OCI-LY1 (cell line): ENCODE measurements at regions not wholly inside any gene's neighbourhood (a gene's known extent, or its start where the extent isn't known, plus 50 kb on each side); places are given as distances from the start of the nearest gene placed in this dataset.

Source experiments
- H2AFZ ChIP-seq: fragments of 200-600 bp; sonication (generic), shearing (Covaris generic); 2 replicates; pipeline ENCODE4 v1.6.0; 2014; ENCODE audit warnings: antibody characterized with exemption, mild to moderate bottlenecking, low read length
- H3F3A ChIP-seq: fragments of 200-600 bp; sonication (generic), shearing (Covaris generic); 2 replicates; pipeline ENCODE4 v1.6.0; 2014; ENCODE audit warnings: mild to moderate bottlenecking, antibody characterized with exemption, low read length, moderate library complexity; ENCODE audit not compliant: insufficient read depth
- H3K27ac ChIP-seq: fragments of 200-600 bp; sonication (generic); 2 replicates; pipeline ENCODE4 v1.5.1; 2014; ENCODE audit warnings: low read length, mixed run types, mild to moderate bottlenecking, low read depth; ENCODE audit not compliant: poor library complexity, severe bottlenecking
- H3K27me3 ChIP-seq: fragments of 200-600 bp; sonication (generic); 2 replicates; pipeline ENCODE4 v1.6.0; 2014; ENCODE audit warnings: antibody characterized with exemption, mild to moderate bottlenecking, low read length, moderate library complexity; ENCODE audit not compliant: insufficient read depth
- H3K36me3 ChIP-seq: fragments of 200-600 bp; sonication (generic); 2 replicates; pipeline ENCODE4 v1.6.1; 2014; ENCODE audit warnings: mild to moderate bottlenecking, antibody characterized with exemption, low read length, moderate library complexity, mixed read lengths; ENCODE audit not compliant: insufficient read depth
- H3K4me1 ChIP-seq: fragments of 200-600 bp; sonication (generic); 2 replicates; pipeline ENCODE4 v1.5.1; 2014; ENCODE audit warnings: mild to moderate bottlenecking, low read length, moderate library complexity; ENCODE audit not compliant: insufficient read depth, severe bottlenecking
- H3K4me2 ChIP-seq: fragments of 200-600 bp; sonication (generic), shearing (Covaris generic); 2 replicates; pipeline ENCODE4 v1.6.1; 2014; ENCODE audit warnings: low read length
- H3K4me3 ChIP-seq: fragments of 200-600 bp; sonication (generic); 2 replicates; pipeline ENCODE4 v1.5.1; 2014; ENCODE audit warnings: low read length, low read depth, mild to moderate bottlenecking, mixed read lengths; ENCODE audit not compliant: poor library complexity, severe bottlenecking
- H3K79me2 ChIP-seq: fragments of 200-600 bp; shearing (Covaris generic); 2 replicates; pipeline ENCODE4 v1.6.1; 2016; ENCODE audit warnings: mixed run types, low read length, mixed read lengths; ENCODE audit not compliant: insufficient read depth
- H3K9ac ChIP-seq: fragments of 200-600 bp; sonication (generic), shearing (Covaris generic); 2 replicates; pipeline ENCODE4 v1.6.1; 2014; ENCODE audit warnings: mild to moderate bottlenecking, low read length, mixed read lengths
- H3K9me2 ChIP-seq: fragments of 200-600 bp; sonication (generic), shearing (Covaris generic); 2 replicates; pipeline ENCODE4 v1.6.1; 2014; ENCODE audit warnings: low read depth, mild to moderate bottlenecking, low read length, mixed read lengths
- H3K9me3 ChIP-seq: fragments of 200-600 bp; shearing (Covaris generic); 2 replicates; pipeline ENCODE4 v1.6.1; 2014; ENCODE audit warnings: low read length, mixed read lengths
- H4K20me1 ChIP-seq: fragments of 200-600 bp; sonication (generic), shearing (Covaris generic); 2 replicates; pipeline ENCODE4 v1.6.0; 2016; ENCODE audit warnings: mild to moderate bottlenecking, low read length; ENCODE audit not compliant: insufficient read depth
- CTCF ChIP-seq: fragments of 200-600 bp; sonication (generic), shearing (Covaris generic); IDR thresholded peaks from 2 replicates; pipeline ENCODE4 v1.5.1; 2017; ENCODE audit warnings: mild to moderate bottlenecking, antibody characterized with exemption, low read length, moderate library complexity, mixed read lengths
- EZH2 ChIP-seq: fragments of 200-600 bp; sonication (generic), shearing (Covaris generic); IDR thresholded peaks from 2 replicates; pipeline ENCODE4 v1.8.0; 2017; ENCODE audit warnings: borderline replicate concordance, mixed run types, mild to moderate bottlenecking, antibody characterized with exemption, low read length, moderate library complexity, mixed read lengths

- no peaks in the 10 kb centered on the region for H3K9me3 ChIP-seq
- TF ChIP-seq EZH2 (no peak), CTCF (no peak)
Observed at GRCh38 chr16:59973966-59974365, 1239.8 kb upstream of the GOT2 start.

GRCh38 chr16:59971264-59971663 lies 1237.1 kb upstream of the GOT2 start:
- Histone ChIP-seq H3K27me3 (no peaks in the 10 kb centered on the region), H2AFZ (no peak overlapping the region), H4K20me1 (no peaks in the 10 kb centered on the region), H3K4me3 (no peak overlapping the region), H3K9me2 (no peaks in the 10 kb centered on the region), H3K4me2 (no peak overlapping the region), H3K79me2 (no peaks in the 10 kb centered on the region), H3K36me3 (no peaks in the 10 kb centered on the region), H3F3A (no peaks in the 10 kb centered on the region), H3K9me3 (no peaks in the 10 kb centered on the region), H3K27ac (no peak overlapping the region), H3K4me1 (no peaks in the 10 kb centered on the region), H3K9ac (no peak overlapping the region)
- TF ChIP-seq EZH2 = no peak
- TF ChIP-seq CTCF = no peak

More at GRCh38 chr16:59973966-59974365, 1239.8 kb upstream of the GOT2 start:
- H3K9ac ChIP-seq = no peak overlapping the region
- H3K27me3 ChIP-seq = no peaks in the 10 kb centered on the region
- H3K4me3 ChIP-seq = no peak overlapping the region
- no peaks in the 10 kb centered on the region for H4K20me1 ChIP-seq
- H2AFZ ChIP-seq = no peak overlapping the region
- no peak overlapping the region for H3K4me2 ChIP-seq
- H3K79me2 ChIP-seq = no peaks in the 10 kb centered on the region
- H3K36me3 ChIP-seq = no peaks in the 10 kb centered on the region
- H3K27ac ChIP-seq = no peak overlapping the region
- H3K9me2 ChIP-seq = no peaks in the 10 kb centered on the region
- H3K4me1 ChIP-seq = no peaks in the 10 kb centered on the region
- H3F3A ChIP-seq = no peaks in the 10 kb centered on the region

GRCh38 chr16:59964232-59964924 lies 1230.3 kb upstream of the GOT2 start:
- H3K4me1 ChIP-seq = no peaks in the 10 kb centered on the region
- no peaks in the 10 kb centered on the region for H3K9me2 ChIP-seq
- H2AFZ ChIP-seq = no peak overlapping the region
- H3K4me3 ChIP-seq = no peak overlapping the region
- no peaks in the 10 kb centered on the region for H3K9me3 ChIP-seq
- H3K79me2 ChIP-seq = no peaks in the 10 kb centered on the region
- no peaks in the 10 kb centered on the region for H3K27me3 ChIP-seq
- H3K9ac ChIP-seq = no peak overlapping the region
- H3F3A ChIP-seq = no peaks in the 10 kb centered on the region
- no peak overlapping the region for H3K4me2 ChIP-seq
- H3K36me3 ChIP-seq = no peaks in the 10 kb centered on the region
- H4K20me1 ChIP-seq = no peaks in the 10 kb centered on the region
- H3K27ac ChIP-seq = no peak overlapping the region
- no peak for TF ChIP-seq CTCF
- TF ChIP-seq EZH2 = no peak
